ENCODE measurements at regions not wholly inside any gene's neighbourhood (a gene's known extent, or its start where the extent isn't known, plus 50 kb on each side); places are given as distances from the start of the nearest gene placed in this dataset.

DNA sequence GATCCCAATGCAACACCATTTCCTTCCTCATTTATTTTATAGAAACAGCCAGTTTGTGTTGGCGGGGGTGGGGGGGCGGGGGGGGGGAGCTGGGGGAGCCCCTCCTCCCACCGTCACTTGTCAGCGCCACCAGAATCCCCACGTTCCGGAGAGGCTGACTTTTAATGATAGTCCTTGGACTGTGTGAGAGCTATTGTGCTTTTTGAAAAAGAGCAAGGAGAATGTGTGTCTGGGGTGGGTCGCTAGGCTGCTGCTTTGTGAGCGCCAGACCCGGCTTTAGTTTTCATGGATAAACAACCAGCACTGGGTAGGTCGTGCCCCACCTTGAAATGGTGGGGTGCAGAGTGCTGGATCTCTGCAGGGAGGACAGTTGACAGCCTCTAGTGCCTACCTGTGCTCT is 135.0 kb upstream of the ONECUT1 start:
- DNase-seq (ENCODE audit: low read depth in 1 of 2, low spot score in 1 of 2) = no peak
- H3K27me3 ChIP-seq (ENCODE audit: insufficient read depth, poor library complexity, severe bottlenecking) = no peaks in the 10 kb centered on the region
- H3K4me3 ChIP-seq (replicated peaks; ENCODE audit: insufficient read depth, low read length) = no peak overlapping the region
- TF ChIP-seq POLR2AphosphoS5 (IDR thresholded peaks at IDR 0.05; ENCODE audit: low read depth) = no peak
- TF ChIP-seq, protein P1, sequence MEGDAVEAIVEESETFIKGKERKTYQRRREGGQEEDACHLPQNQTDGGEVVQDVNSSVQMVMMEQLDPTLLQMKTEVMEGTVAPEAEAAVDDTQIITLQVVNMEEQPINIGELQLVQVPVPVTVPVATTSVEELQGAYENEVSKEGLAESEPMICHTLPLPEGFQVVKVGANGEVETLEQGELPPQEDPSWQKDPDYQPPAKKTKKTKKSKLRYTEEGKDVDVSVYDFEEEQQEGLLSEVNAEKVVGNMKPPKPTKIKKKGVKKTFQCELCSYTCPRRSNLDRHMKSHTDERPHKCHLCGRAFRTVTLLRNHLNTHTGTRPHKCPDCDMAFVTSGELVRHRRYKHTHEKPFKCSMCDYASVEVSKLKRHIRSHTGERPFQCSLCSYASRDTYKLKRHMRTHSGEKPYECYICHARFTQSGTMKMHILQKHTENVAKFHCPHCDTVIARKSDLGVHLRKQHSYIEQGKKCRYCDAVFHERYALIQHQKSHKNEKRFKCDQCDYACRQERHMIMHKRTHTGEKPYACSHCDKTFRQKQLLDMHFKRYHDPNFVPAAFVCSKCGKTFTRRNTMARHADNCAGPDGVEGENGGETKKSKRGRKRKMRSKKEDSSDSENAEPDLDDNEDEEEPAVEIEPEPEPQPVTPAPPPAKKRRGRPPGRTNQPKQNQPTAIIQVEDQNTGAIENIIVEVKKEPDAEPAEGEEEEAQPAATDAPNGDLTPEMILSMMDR (IDR thresholded peaks at IDR 0.05; ENCODE audit: insufficient read depth, low read length) = no peak
- TF ChIP-seq, protein P2, sequence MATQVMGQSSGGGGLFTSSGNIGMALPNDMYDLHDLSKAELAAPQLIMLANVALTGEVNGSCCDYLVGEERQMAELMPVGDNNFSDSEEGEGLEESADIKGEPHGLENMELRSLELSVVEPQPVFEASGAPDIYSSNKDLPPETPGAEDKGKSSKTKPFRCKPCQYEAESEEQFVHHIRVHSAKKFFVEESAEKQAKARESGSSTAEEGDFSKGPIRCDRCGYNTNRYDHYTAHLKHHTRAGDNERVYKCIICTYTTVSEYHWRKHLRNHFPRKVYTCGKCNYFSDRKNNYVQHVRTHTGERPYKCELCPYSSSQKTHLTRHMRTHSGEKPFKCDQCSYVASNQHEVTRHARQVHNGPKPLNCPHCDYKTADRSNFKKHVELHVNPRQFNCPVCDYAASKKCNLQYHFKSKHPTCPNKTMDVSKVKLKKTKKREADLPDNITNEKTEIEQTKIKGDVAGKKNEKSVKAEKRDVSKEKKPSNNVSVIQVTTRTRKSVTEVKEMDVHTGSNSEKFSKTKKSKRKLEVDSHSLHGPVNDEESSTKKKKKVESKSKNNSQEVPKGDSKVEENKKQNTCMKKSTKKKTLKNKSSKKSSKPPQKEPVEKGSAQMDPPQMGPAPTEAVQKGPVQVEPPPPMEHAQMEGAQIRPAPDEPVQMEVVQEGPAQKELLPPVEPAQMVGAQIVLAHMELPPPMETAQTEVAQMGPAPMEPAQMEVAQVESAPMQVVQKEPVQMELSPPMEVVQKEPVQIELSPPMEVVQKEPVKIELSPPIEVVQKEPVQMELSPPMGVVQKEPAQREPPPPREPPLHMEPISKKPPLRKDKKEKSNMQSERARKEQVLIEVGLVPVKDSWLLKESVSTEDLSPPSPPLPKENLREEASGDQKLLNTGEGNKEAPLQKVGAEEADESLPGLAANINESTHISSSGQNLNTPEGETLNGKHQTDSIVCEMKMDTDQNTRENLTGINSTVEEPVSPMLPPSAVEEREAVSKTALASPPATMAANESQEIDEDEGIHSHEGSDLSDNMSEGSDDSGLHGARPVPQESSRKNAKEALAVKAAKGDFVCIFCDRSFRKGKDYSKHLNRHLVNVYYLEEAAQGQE (IDR thresholded peaks at IDR 0.05; ENCODE audit: insufficient replicate concordance, low read depth) = no peak
- no peak for TF ChIP-seq SPI1 (IDR thresholded peaks at IDR 0.05; ENCODE audit: borderline replicate concordance, low read depth)
- no peak for TF ChIP-seq GABPA (IDR thresholded peaks at IDR 0.05; ENCODE audit: low read depth)
- H3K27ac ChIP-seq (replicated peaks) = no peak overlapping the region

DNA sequence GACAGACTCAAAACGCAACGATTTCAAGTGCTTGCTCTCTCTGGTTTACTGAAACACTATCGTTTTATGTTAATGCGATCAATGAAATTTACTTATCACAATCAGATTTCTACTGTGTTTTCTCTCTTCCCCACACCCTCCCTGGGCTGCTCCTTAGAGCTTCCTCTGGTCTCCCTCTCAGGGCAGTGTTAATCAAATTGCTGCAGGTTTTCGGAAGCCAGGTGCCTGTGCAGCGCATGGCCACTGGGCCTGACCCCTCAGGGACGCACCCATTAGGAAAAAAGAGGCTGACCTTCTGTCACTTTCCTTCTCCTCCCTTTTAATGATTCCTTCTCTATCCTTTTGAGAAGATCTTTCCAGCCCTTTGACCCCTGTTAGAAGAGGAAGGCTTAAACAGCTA is 134.5 kb upstream of the ONECUT1 start:
- Histone ChIP-seq H3K27me3 (ENCODE audit: insufficient read depth, poor library complexity, severe bottlenecking) (no peaks in the 10 kb centered on the region), H3K4me3 (replicated peaks; ENCODE audit: insufficient read depth, low read length) (no peak overlapping the region), H3K27ac (replicated peaks) (no peak overlapping the region)
- TF ChIP-seq, protein P1 (IDR thresholded peaks at IDR 0.05; ENCODE audit: insufficient read depth, low read length) = no peak
- TF ChIP-seq, protein P2 (IDR thresholded peaks at IDR 0.05; ENCODE audit: insufficient replicate concordance, low read depth) = no peak
- TF ChIP-seq SPI1 (IDR thresholded peaks at IDR 0.05; ENCODE audit: borderline replicate concordance, low read depth) (no peak), GABPA (IDR thresholded peaks at IDR 0.05; ENCODE audit: low read depth) (no peak), POLR2AphosphoS5 (IDR thresholded peaks at IDR 0.05; ENCODE audit: low read depth) (no peak)
- no peak for DNase-seq (ENCODE audit: low read depth in 1 of 2, low spot score in 1 of 2)

DNA sequence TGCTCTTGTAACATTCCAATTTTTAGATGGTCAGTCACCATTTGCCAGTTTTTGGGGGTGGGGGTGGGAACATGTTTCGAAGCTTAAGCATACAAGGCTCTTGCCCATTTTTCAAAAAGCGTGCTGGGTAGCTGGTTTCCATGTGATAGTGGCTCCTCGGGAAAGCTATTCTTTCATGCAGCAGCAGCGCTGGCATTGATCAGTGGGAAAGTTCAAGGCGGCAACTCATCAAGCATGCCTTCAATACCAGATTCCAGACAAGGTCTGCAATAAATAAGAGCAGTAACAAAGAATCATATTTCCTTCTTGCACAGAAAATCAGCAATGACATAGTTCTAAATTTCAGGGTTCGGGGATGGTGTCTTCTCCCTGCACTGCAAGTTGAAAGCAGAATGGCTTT is 133.5 kb upstream of the ONECUT1 start:
- DNase-seq (ENCODE audit: low read depth in 1 of 2, low spot score in 1 of 2) = no peak
- Histone ChIP-seq H3K27ac (replicated peaks) (no peak overlapping the region), H3K27me3 (ENCODE audit: insufficient read depth, poor library complexity, severe bottlenecking) (no peaks in the 10 kb centered on the region), H3K4me3 (replicated peaks; ENCODE audit: insufficient read depth, low read length) (no peak overlapping the region)
- TF ChIP-seq GABPA (IDR thresholded peaks at IDR 0.05; ENCODE audit: low read depth) (no peak), SPI1 (IDR thresholded peaks at IDR 0.05; ENCODE audit: borderline replicate concordance, low read depth) (no peak), POLR2AphosphoS5 (IDR thresholded peaks at IDR 0.05; ENCODE audit: low read depth) (no peak)
- TF ChIP-seq, protein P1 (IDR thresholded peaks at IDR 0.05; ENCODE audit: insufficient read depth, low read length) = no peak
- TF ChIP-seq, protein P2 (IDR thresholded peaks at IDR 0.05; ENCODE audit: insufficient replicate concordance, low read depth) = no peak

Data from HL-60 (cell line).